ENCODE measurements at regions not wholly inside any gene's neighbourhood (a gene's known extent, or its start where the extent isn't known, plus 50 kb on each side); places are given as distances from the start of the nearest gene placed in this dataset.

DNA sequence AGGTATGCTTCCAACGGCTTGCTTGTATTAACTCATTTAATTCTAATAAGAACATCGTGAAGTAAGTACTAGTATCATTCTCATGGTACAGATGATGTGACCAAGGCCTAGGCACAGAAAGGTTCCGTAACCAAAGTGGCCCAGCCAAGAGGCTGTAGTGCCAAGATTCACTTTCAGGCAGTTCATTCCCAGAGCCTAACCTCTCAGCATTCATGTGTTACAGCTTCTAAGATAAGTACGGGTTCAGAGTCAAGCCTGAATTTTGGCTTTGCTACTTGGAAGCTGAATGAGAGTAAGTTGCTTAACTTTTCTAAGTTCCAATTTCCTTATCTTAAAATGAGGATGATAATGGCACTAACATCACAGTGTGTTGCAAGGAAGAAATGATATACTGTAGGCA is 379.9 kb downstream of the AEBP2 start:
- TF ChIP-seq POLR2A (IDR thresholded peaks at IDR 0.05; ENCODE audit: low read depth, low read length) (no peak), POLR2AphosphoS5 (IDR thresholded peaks at IDR 0.05; ENCODE audit: low read depth, low read length) (no peak), TAF1 (IDR thresholded peaks at IDR 0.05; ENCODE audit: low read depth, low read length) (no peak), POU2F2 (IDR thresholded peaks at IDR 0.05; ENCODE audit: low read depth, low read length) (no peak), PAX5 (IDR thresholded peaks at IDR 0.05; ENCODE audit: insufficient read depth, low read length, severe bottlenecking) (no peak)

All from GM12891 (cell line).